Stimulated activated CD8-positive, alpha-beta memory T cell treated with anti-CD3 and anti-CD28 coated beads, Interleukin-12 subunit alpha, Interleukin-12 subunit beta, amount 100 ng/mL, for 4 hours (primary cell): ENCODE measurements at regions not wholly inside any gene's neighbourhood (a gene's known extent, or its start where the extent isn't known, plus 50 kb on each side); places are given as distances from the start of the nearest gene placed in this dataset.
"Not testable (repeated sequence)": the region's sequence is repeated elsewhere in the genome, so short reads cannot be mapped to it uniquely, and the experiment has no call there.

Experiments
- DNase-seq: peaks from one replicate; pipeline ENCODE4 v3.0.0-alpha.2; 2020; ENCODE audit warnings: low read depth

- no peak for DNase-seq
Measured at GRCh38 chr3:20822251-20822650, 636.2 kb upstream of the SGO1 start.

- DNase-seq = not testable (repeated sequence)
Measured at GRCh38 chr3:20820872-20821271, 634.9 kb upstream of the SGO1 start.

- no peak for DNase-seq
Measured at GRCh38 chr3:20811631-20812030, 625.6 kb upstream of the SGO1 start.

- no peak for DNase-seq
Measured at GRCh38 chr3:20811006-20811405, 625.0 kb upstream of the SGO1 start.

GRCh38 chr3:20810555-20810954 is 624.5 kb upstream of the SGO1 start:
- DNase-seq = no peak

- no peak for DNase-seq
Measured at GRCh38 chr3:20809356-20809755, 623.4 kb upstream of the SGO1 start.

- DNase-seq = no peak
Measured at GRCh38 chr3:20808864-20809263, 622.9 kb upstream of the SGO1 start.

GRCh38 chr3:20798666-20799065 is 612.7 kb upstream of the SGO1 start:
- DNase-seq = no peak

- DNase-seq = no peak
Measured at GRCh38 chr3:20787005-20787404, 601.0 kb upstream of the SGO1 start.

- DNase-seq = no peak
Measured at GRCh38 chr3:20776692-20777091, 590.7 kb upstream of the SGO1 start.

GRCh38 chr3:20776286-20776685 is 590.3 kb upstream of the SGO1 start:
- DNase-seq = no peak

GRCh38 chr3:20773320-20773984 is 587.4 kb upstream of the SGO1 start:
- DNase-seq = no peak

- DNase-seq = no peak
Measured at GRCh38 chr3:20772869-20773268, 586.9 kb upstream of the SGO1 start.

GRCh38 chr3:20769430-20769829 is 583.4 kb upstream of the SGO1 start:
- DNase-seq = no peak

- no peak for DNase-seq
Measured at GRCh38 chr3:20760981-20761380, 575.0 kb upstream of the SGO1 start.

GRCh38 chr3:20752416-20752815 is 566.4 kb upstream of the SGO1 start:
- no peak for DNase-seq

- no peak for DNase-seq
Measured at GRCh38 chr3:20751296-20751695, 565.3 kb upstream of the SGO1 start.

GRCh38 chr3:20747741-20748140 is 561.7 kb upstream of the SGO1 start:
- DNase-seq = no peak

GRCh38 chr3:20743553-20744321 is 557.7 kb upstream of the SGO1 start:
- DNase-seq = no peak

- DNase-seq = no peak
Measured at GRCh38 chr3:20742903-20743552, 557.0 kb upstream of the SGO1 start.

GRCh38 chr3:20741381-20741780 is 555.4 kb upstream of the SGO1 start:
- DNase-seq = no peak

- no peak for DNase-seq
Measured at GRCh38 chr3:20739814-20740213, 553.8 kb upstream of the SGO1 start.

GRCh38 chr3:20736287-20736852 is 550.4 kb upstream of the SGO1 start:
- no peak for DNase-seq
